Endothelial cell (in vitro differentiated cells): ENCODE measurements at regions not wholly inside any gene's neighbourhood (a gene's known extent, or its start where the extent isn't known, plus 50 kb on each side); places are given as distances from the start of the nearest gene placed in this dataset.

Source experiments
- DNase-seq: peaks from one replicate; pipeline ENCODE4 v3.0.0; 2021; ENCODE audit warnings: low spot score
- H3K27ac Mint-ChIP-seq: one replicate; pipeline ENCODE4 v1.8.0; 2021; ENCODE audit warnings: mixed read lengths, inconsistent platforms; ENCODE audit not compliant: unreplicated experiment
- H3K27me3 Mint-ChIP-seq: one replicate; pipeline ENCODE4 v1.8.0; 2021; ENCODE audit warnings: mild to moderate bottlenecking, moderate library complexity, mixed read lengths, inconsistent platforms; ENCODE audit not compliant: unreplicated experiment
- H3K36me3 Mint-ChIP-seq: one replicate; pipeline ENCODE4 v1.8.0; 2021; ENCODE audit warnings: mild to moderate bottlenecking, low read depth, mixed read lengths, inconsistent platforms; ENCODE audit not compliant: unreplicated experiment
- H3K4me1 Mint-ChIP-seq: one replicate; pipeline ENCODE4 v1.8.0; 2021; ENCODE audit warnings: mild to moderate bottlenecking, mixed read lengths, inconsistent platforms; ENCODE audit not compliant: unreplicated experiment
- H3K4me3 Mint-ChIP-seq: one replicate; pipeline ENCODE4 v1.8.0; 2021; ENCODE audit warnings: mild to moderate bottlenecking, mixed read lengths, inconsistent platforms; ENCODE audit not compliant: unreplicated experiment
- H3K9me3 Mint-ChIP-seq: one replicate; pipeline ENCODE4 v1.8.0; 2021; ENCODE audit warnings: mixed read lengths, inconsistent platforms; ENCODE audit not compliant: unreplicated experiment
- CTCF ChIP-seq: fragments of 200-600 bp; sonication (generic); IDR thresholded peaks from one replicate; pipeline ENCODE4 v1.5.0; 2021; ENCODE audit warnings: antibody characterized with exemption; ENCODE audit not compliant: unreplicated experiment

GRCh38 chr18:28576941-28577340 lies 400.0 kb upstream of the CDH2 start:
- no peak for DNase-seq
- TF ChIP-seq CTCF: no peak
- Mint-ChIP-seq H3K27me3 (no peaks in the 10 kb centered on the region), H3K4me1 (peaks cover 4% of the 10 kb centered on the region), H3K36me3 (no peaks in the 10 kb centered on the region), H3K27ac (no peak overlapping the region), H3K4me3 (no peak overlapping the region), H3K9me3 (no peaks in the 10 kb centered on the region)

DNA sequence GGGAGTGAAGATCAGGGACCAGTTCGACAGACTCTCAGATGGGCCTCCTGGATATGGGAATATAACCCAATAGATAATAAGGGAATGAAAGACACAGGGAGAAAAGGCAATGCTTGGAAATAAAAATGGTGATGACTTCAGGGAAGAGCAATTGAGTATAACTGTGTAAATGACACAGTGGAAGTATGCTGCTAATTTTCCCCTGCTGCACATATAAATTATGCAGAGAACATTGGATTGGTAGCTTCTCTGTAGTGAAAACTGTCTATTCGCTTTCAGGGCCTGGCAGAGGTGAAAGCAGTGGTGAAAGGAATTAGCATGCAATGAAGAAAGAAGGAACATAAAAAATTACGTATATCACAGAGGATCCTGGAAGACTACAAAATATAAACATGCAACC lies 398.2 kb upstream of the CDH2 start:
- no peak overlapping the region for H3K27ac Mint-ChIP-seq
- no peak overlapping the region for H3K4me3 Mint-ChIP-seq
- no peaks in the 10 kb centered on the region for H3K9me3 Mint-ChIP-seq
- no peak for TF ChIP-seq CTCF
- no peaks in the 10 kb centered on the region for H3K36me3 Mint-ChIP-seq
- DNase-seq: no peak
- H3K27me3 Mint-ChIP-seq: no peaks in the 10 kb centered on the region
- peaks cover 4% of the 10 kb centered on the region for H3K4me1 Mint-ChIP-seq

DNA sequence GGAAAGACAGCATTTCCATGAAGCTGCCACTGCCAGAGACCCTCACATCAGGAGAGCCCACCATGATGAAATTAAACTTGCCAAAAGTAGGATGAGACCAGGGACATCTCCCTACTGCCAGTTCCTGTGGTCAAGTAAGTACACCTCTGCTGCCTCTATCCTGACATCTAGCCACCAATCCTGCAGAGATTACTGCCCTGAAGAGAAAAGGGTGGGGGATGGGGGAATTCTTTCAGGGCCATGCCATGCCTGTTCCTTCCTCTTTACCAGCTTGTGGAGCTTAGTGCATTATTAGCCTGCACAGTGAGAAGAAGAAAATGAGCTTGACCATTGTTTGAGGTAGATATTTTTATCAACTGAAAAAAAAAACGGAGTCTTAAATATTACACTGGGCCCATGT lies 397.2 kb upstream of the CDH2 start:
- no peak for TF ChIP-seq CTCF
- H3K27ac Mint-ChIP-seq: no peak overlapping the region
- H3K36me3 Mint-ChIP-seq: no peaks in the 10 kb centered on the region
- DNase-seq: no peak
- H3K27me3 Mint-ChIP-seq: no peaks in the 10 kb centered on the region
- peaks cover 4% of the 10 kb centered on the region for H3K4me1 Mint-ChIP-seq
- no peak overlapping the region for H3K4me3 Mint-ChIP-seq
- H3K9me3 Mint-ChIP-seq: no peaks in the 10 kb centered on the region

GRCh38 chr18:28571929-28572328 lies 395.0 kb upstream of the CDH2 start:
- Mint-ChIP-seq H3K4me3 (no peak overlapping the region), H3K4me1 (peaks cover 4% of the 10 kb centered on the region), H3K36me3 (no peaks in the 10 kb centered on the region), H3K9me3 (no peaks in the 10 kb centered on the region), H3K27me3 (no peaks in the 10 kb centered on the region), H3K27ac (no peak overlapping the region)
- no peak for DNase-seq
- no peak for TF ChIP-seq CTCF

GRCh38 chr18:28560331-28560730 lies 383.4 kb upstream of the CDH2 start:
- Mint-ChIP-seq H3K4me1 (no peaks in the 10 kb centered on the region), H3K9me3 (no peaks in the 10 kb centered on the region), H3K27ac (no peak overlapping the region), H3K36me3 (no peaks in the 10 kb centered on the region), H3K4me3 (no peak overlapping the region), H3K27me3 (no peaks in the 10 kb centered on the region)
- no peak for DNase-seq
- TF ChIP-seq CTCF: no peak
